ENCODE measurements at regions not wholly inside any gene's neighbourhood (a gene's known extent, or its start where the extent isn't known, plus 50 kb on each side); places are given as distances from the start of the nearest gene placed in this dataset.

DNA sequence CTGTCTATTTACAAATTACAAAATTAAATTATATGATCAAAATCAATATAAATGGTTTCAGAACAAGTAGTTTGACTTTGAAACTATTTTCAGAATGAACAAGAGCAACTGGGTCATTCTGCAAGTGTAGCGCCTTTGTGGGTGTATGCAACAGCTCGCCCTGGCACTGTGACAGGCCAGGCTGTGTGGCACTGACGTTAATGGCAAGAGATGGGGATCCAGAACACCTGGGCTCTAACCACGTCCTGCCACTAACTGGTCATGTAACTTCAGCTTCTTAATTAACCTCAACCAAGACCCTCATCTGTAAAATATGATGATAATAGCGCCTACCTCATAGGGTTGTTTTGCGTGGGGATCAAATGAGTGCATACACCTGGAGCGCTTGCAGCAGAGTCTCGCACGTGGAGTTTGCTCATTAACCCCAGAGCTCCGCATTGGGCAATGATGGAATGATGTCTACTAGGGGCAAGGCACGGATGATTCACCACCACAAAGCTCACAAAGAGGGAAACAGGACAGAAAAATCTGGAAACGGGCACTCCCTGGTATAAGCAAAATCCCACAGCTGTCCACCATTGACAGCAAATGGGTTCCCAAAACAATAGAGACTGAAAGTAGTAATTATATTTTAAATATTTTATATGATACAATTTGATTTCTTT lies 639.4 kb downstream of the SEMA5A start:
- no peaks in the 10 kb centered on the region for H3K9me3 ChIP-seq
- DNase-seq, result no peak
- no peak overlapping the region for H3K27ac ChIP-seq
- H3K27me3 ChIP-seq, result no peaks in the 10 kb centered on the region
- H3K4me1 ChIP-seq, result no peaks in the 10 kb centered on the region
- TF ChIP-seq, protein P1, sequence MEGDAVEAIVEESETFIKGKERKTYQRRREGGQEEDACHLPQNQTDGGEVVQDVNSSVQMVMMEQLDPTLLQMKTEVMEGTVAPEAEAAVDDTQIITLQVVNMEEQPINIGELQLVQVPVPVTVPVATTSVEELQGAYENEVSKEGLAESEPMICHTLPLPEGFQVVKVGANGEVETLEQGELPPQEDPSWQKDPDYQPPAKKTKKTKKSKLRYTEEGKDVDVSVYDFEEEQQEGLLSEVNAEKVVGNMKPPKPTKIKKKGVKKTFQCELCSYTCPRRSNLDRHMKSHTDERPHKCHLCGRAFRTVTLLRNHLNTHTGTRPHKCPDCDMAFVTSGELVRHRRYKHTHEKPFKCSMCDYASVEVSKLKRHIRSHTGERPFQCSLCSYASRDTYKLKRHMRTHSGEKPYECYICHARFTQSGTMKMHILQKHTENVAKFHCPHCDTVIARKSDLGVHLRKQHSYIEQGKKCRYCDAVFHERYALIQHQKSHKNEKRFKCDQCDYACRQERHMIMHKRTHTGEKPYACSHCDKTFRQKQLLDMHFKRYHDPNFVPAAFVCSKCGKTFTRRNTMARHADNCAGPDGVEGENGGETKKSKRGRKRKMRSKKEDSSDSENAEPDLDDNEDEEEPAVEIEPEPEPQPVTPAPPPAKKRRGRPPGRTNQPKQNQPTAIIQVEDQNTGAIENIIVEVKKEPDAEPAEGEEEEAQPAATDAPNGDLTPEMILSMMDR (IDR thresholded peaks at IDR 0.05), result no peak
- intact Hi-C loops (cut with DNase I; ENCODE audit: low total_unique reads), result no loop called here
- no peak overlapping the region for H3K4me3 ChIP-seq
- H3K36me3 ChIP-seq, result no peaks in the 10 kb centered on the region

DNA sequence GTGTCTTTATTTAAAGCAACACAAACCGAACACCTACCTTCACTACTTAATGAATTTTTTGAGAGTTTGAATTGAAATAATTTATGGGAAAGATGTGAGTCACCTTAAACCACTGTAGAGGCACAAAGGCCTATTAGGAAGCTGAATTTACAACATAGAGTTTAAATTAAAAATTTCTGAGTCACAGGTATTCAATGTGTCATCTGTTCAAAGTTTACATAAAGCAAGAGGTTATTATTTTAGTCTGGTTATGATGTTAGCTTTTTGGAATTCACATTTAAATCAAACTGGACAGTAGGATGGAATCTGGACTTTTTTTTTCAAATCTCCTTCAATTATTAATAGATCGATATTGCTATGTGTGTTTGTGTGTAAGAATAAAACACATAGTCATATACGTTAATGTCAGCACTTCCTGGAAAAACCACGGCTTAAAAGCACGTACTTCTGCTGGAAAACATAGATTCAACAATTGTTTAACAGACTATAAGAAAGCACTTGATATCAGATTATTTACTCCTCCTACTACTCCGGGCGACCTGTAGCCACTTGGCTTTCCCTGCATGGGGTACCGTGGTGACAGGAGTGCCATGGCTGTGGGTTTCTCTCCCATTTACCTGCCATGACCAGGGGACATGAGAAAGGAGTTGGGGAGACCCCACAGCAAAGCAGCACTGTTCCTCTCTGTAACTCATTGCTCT lies 638.6 kb downstream of the SEMA5A start:
- intact Hi-C loops (cut with DNase I; ENCODE audit: low total_unique reads), result no loop called here
- Histone ChIP-seq H3K4me1 (no peaks in the 10 kb centered on the region), H3K36me3 (no peaks in the 10 kb centered on the region), H3K4me3 (no peak overlapping the region), H3K9me3 (no peaks in the 10 kb centered on the region), H3K27ac (no peak overlapping the region), H3K27me3 (no peaks in the 10 kb centered on the region)
- TF ChIP-seq, protein P1 (IDR thresholded peaks at IDR 0.05), result no peak
- DNase-seq, result no peak

DNA sequence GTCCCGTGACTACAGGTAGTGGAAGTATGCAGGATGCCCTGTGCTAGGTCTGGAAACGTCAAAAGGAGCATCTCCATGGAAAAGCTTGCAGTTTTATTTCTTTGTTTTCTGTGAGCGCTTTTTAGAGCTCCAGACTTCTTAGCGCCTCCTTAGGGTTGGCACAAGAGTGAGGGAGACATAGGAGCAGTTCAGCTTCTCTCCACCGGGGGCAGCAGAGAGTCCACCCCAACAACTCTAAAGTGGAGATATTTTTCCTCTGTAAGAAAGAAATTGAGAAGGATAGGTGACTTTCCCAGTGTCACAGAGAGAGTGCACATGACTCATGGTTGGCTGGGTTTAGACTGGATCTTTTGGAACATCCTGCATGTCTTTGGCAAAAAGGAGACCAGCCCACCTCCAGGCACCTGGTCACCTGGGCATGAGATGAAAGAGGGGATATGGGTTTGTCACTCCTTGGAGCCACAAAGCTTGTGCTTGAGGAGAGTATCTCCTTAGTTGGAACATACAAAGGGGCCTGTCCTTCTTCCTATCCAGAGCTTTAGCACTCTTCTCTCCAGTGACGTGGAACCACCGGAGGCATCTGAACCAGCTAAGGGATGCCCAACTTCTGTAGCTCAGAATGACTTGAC lies 637.7 kb downstream of the SEMA5A start:
- H3K4me3 ChIP-seq, result no peak overlapping the region
- H3K27ac ChIP-seq, result no peak overlapping the region
- no peaks in the 10 kb centered on the region for H3K27me3 ChIP-seq
- no peaks in the 10 kb centered on the region for H3K9me3 ChIP-seq
- H3K4me1 ChIP-seq, result no peaks in the 10 kb centered on the region
- no peaks in the 10 kb centered on the region for H3K36me3 ChIP-seq
- no peak for DNase-seq
- TF ChIP-seq, protein P1 (IDR thresholded peaks at IDR 0.05), result peak in 1 of 2 experiments; percentile 37
- intact Hi-C loops (cut with DNase I; ENCODE audit: low total_unique reads), result no loop called here

DNA sequence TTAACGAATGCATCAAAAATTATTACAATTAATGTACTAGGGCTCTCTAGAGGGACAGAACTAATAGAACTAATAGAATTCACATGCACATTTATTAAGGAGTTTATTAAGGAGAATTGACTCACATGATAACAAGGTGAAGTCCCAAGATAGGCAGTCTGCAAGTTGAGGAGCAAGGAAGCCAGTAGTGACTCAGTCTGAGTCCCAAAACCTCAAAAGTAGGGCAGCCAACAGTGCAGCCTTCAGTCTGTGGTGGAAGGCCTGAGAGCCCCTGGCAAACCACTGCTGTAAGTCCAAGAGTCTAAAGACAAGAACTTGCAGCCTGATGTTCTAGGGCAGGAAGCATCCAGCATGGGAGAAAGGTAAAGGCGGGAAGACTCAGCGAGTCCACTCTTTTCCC lies 633.8 kb downstream of the SEMA5A start:
- Histone ChIP-seq H3K4me1 (no peaks in the 10 kb centered on the region), H3K27ac (no peak overlapping the region), H3K27me3 (no peaks in the 10 kb centered on the region), H3K9me3 (no peaks in the 10 kb centered on the region), H3K4me3 (no peak overlapping the region), H3K36me3 (no peaks in the 10 kb centered on the region)
- TF ChIP-seq, protein P1 (IDR thresholded peaks at IDR 0.05), result no peak
- DNase-seq, result no peak
- intact Hi-C loops (cut with DNase I; ENCODE audit: low total_unique reads), result no loop called here

DNA sequence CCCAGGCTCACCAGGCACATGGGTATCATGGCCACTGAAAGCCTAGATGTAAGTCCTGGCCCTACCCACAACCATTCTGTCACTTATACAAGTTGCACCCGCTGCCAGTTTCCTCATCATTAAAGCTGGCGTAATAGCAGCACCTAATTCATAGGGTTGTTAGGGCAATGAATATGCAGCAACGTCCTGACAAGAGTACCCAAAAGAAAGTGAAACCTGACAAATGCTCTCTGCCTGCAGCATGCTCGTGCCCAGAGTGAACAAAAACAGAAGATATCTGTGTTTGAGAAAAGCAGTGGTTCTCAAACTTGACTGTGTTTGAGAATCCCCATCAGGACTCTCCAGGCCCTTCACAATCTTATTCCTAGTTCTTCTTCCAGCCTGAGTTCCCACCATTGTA lies 632.4 kb downstream of the SEMA5A start:
- H3K9me3 ChIP-seq, result no peaks in the 10 kb centered on the region
- TF ChIP-seq, protein P1 (IDR thresholded peaks at IDR 0.05), result no peak
- no peak for DNase-seq
- H3K27me3 ChIP-seq, result no peaks in the 10 kb centered on the region
- no peaks in the 10 kb centered on the region for H3K36me3 ChIP-seq
- no peak overlapping the region for H3K27ac ChIP-seq
- H3K4me3 ChIP-seq, result no peak overlapping the region
- intact Hi-C loops (cut with DNase I; ENCODE audit: low total_unique reads), result no loop called here
- no peaks in the 10 kb centered on the region for H3K4me1 ChIP-seq

All from tibial artery (tissue), 4 donors.